Posterior vena cava (tissue), 2 donors: ENCODE measurements at regions not wholly inside any gene's neighbourhood (a gene's known extent, or its start where the extent isn't known, plus 50 kb on each side); places are given as distances from the start of the nearest gene placed in this dataset.

Source experiments
- DNase-seq: peaks from one replicate; pipeline ENCODE4 v3.0.0-alpha.2; 2020; ENCODE audit warnings: low spot score
- intact Hi-C, 2 donors: fragments of 100-400 bp; cut with DNase I; formaldehyde crosslinking; loops; one replicate each; pipeline versions ENCODE4 v1.14.1 to v1.14.2; 2022 to 2023
- donor health status: DM: yes; HTN: yes; CAD: no.
- donor health status: DM: yes; HTN: yes; CAD: no.

- intact Hi-C loops, result no loop called here
- no peak for DNase-seq
These were observed 57.8 kb downstream of the PRLHR start for GRCh38 chr10:118537623-118538022.

GRCh38 chr10:118534136-118534535, 61.3 kb downstream of the PRLHR start:
- intact Hi-C loops, result no loop called here
- DNase-seq, result no peak

- intact Hi-C loops, result no loop called here
- DNase-seq, result no peak
These were observed 64.2 kb downstream of the PRLHR start for GRCh38 chr10:118531105-118531852.

- intact Hi-C loops, result no loop called here
- DNase-seq, result no peak
These were observed 67.0 kb downstream of the PRLHR start for GRCh38 chr10:118528426-118528825.

GRCh38 chr10:118523775-118524174, 71.7 kb downstream of the PRLHR start:
- intact Hi-C loops, result no loop called here
- DNase-seq, result no peak

GRCh38 chr10:118522791-118523498, 72.5 kb downstream of the PRLHR start:
- intact Hi-C loops, result no loop called here
- DNase-seq, result no peak

GRCh38 chr10:118521415-118522117, 73.9 kb downstream of the PRLHR start:
- intact Hi-C loops, result no loop called here
- no peak for DNase-seq

- intact Hi-C loops, result no loop called here
- DNase-seq, result no peak
These were observed 75.2 kb downstream of the PRLHR start for GRCh38 chr10:118520116-118520742.

- no peak for DNase-seq
- intact Hi-C loops, result no loop called here
These were observed 77.4 kb downstream of the PRLHR start for GRCh38 chr10:118518095-118518494.

GRCh38 chr10:118516716-118517115, 78.7 kb downstream of the PRLHR start:
- DNase-seq, result no peak
- intact Hi-C loops, result no loop called here

- intact Hi-C loops, result no loop called here
These were observed 82.3 kb downstream of the PRLHR start for GRCh38 chr10:118513174-118513573.

GRCh38 chr10:118511711-118512110, 83.7 kb downstream of the PRLHR start:
- intact Hi-C loops, result no loop called here
- DNase-seq, result no peak

More at GRCh38 chr10:118513174-118513573, 82.3 kb downstream of the PRLHR start:
- no peak for DNase-seq

GRCh38 chr10:118508863-118509262, 86.6 kb downstream of the PRLHR start:
- intact Hi-C loops, result no loop called here
- no peak for DNase-seq

- intact Hi-C loops, result no loop called here
- DNase-seq, result no peak
These were observed 87.1 kb downstream of the PRLHR start for GRCh38 chr10:118508355-118508754.

GRCh38 chr10:118506671-118507590, 88.5 kb downstream of the PRLHR start:
- DNase-seq, result no peak
- intact Hi-C loops, result no loop called here

- no peak for DNase-seq
- intact Hi-C loops, result no loop called here
These were observed 90.1 kb downstream of the PRLHR start for GRCh38 chr10:118505363-118505762.

- intact Hi-C loops, result no loop called here
- DNase-seq, result no peak
These were observed 90.8 kb downstream of the PRLHR start for GRCh38 chr10:118504467-118505205.

- intact Hi-C loops, result no loop called here
- no peak for DNase-seq
These were observed 91.4 kb downstream of the PRLHR start for GRCh38 chr10:118504044-118504443.
